Putamen (tissue), 1 donor: ENCODE measurements at regions not wholly inside any gene's neighbourhood (a gene's known extent, or its start where the extent isn't known, plus 50 kb on each side); places are given as distances from the start of the nearest gene placed in this dataset.

Source experiments
- DNase-seq: peaks from one replicate; pipeline ENCODE4 v3.0.0-alpha.2; 2016; ENCODE audit warnings: low spot score

DNA sequence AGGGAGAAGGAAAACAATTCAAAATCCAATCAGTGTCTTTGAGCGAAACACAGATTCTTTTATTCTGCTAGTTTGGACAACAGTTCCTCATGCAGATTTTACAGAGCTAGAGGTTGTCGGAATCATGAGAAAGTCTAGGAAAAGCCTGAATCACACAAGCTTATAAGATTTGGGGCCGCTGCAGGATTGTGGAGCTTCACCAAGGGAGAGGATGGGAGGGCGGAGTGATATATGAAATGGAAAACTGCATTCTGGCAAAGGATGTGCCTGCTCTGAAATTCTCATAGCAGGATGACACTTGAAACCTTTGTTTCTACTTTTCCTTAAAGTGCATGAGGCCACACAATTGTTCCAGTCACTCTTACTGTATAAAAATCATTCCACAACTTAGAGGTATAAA lies 134.3 kb downstream of the OR2K2 start:
- DNase-seq = no peak

DNA sequence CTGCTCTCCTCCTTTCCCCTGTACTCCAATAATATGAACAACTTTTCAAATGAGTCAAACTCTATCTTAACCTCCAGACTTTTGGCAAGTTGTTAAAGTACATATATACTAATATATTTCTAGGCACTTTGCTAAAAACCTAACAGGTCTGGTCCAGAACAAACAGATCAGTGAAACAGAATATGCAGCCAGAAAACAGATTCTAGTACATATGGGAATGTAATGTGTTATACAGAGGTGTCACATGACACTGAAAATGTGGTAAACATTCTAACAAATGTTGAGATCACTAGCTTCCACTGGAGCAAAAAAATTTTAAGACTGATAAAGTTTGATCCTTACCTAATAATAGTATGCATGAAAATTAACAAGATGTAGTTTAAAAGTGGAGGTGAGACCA lies 136.9 kb downstream of the OR2K2 start:
- DNase-seq = no peak

GRCh38 chr9:111192650-111193049 lies 137.4 kb downstream of the OR2K2 start:
- DNase-seq = no peak

DNA sequence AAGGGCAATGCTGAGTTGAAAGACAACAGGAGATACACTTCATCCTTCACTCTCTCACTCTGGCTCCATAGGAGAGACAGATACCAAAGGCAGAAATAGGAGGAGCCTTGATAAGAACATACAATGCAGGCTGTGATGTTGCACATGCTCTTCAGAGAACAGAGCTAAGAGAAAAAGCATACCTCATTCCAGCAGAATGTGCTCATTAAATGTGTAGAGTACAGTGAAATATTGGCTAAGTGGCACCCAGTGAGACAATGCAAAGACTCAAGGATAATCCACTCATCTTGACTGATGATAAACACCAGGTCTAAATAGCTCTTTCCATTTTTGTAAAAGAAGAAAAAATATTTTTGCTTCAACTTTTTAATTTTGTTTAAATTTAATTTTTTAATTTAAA lies 139.7 kb downstream of the OR2K2 start:
- no peak for DNase-seq

DNA sequence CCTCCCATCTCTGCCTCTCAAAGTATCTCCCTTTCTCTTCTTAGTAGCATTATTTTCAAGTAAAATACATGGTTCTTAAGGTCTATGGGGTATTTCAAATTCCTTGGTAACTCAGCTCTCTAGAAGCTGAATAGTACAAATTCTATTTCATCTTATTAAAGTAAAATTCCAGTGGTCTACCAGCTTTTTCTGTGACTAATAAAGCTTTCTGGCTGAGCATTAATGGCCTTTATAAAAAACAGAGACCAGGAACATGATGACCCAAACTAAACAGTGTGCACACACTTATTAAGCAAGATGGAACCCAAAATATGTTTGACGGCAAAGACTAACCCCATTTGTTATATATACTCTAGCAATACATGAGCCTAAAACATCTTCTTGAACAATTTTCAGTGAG lies 142.6 kb downstream of the OR2K2 start:
- no peak for DNase-seq

DNA sequence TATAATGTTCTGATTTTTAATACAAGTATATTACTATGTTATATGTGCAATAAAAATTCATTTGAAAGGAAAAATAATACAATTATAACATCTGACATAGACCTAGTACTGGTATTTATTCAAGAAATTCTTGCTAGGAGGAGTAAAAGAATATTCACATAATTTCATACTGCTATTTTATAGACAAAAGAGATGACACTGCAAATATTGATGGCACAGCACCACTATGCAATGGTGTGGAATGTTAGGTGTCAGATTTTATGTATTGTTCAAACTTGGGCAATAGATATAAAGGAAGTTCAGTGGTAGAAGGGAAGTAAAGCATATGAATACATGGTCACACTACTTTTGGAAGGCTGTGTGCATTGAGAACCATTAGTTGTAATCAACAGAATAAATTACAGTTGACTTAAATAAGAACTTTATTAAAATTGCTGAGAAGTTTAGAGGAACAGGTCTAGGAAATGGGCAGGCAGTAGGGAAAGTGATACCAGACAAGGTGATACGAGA lies 143.9 kb downstream of the OR2K2 start:
- DNase-seq = no peak

- DNase-seq = no peak
Observed at GRCh38 chr9:111180811-111181210, 142.5 kb upstream of the LPAR1 start.

DNA sequence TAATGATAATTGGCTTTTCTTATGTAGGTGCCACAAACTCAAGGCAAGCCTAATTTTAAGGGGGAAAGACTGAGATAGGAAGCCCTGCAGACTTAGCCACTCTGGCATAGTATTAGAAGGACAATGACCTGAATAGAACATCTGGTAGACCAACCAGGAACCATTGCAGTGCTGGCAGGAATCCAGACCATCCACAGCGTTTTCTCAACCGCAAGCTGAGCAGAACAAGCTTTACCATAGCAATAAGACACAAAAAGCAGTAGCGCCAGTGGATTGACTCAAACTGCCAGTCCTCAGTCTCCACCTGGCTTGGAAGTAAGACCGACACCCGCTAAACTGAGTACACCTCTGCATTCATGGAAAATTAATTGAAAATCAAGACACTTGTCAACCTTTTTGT lies 141.3 kb upstream of the LPAR1 start:
- DNase-seq = no peak

GRCh38 chr9:111178331-111179055 lies 140.2 kb upstream of the LPAR1 start:
- DNase-seq = no peak

DNA sequence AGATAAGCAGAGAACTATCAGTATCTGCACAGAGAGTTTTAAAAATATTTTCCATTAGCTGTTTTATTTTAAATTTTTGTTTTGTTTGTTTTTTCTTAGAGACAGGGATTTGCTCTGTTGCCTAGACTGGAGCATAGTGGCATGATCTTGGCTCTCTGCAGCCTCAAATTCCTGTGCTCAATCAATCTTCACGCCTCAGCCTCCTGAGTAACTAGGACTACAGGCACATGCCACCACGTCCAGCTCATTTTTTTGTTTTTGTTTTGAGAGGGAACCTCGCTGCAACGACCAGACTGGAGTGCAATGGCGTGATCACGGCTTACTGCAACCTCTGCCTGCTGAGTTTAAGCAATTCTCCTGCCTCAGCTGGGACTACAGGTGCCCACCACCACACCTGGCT lies 138.2 kb upstream of the LPAR1 start:
- no peak for DNase-seq

- DNase-seq = no peak
Observed at GRCh38 chr9:111175350-111175749, 137.1 kb upstream of the LPAR1 start.

- DNase-seq = no peak
Observed at GRCh38 chr9:111167341-111167740, 129.1 kb upstream of the LPAR1 start.

- no peak for DNase-seq
Observed at GRCh38 chr9:111163716-111164389, 125.6 kb upstream of the LPAR1 start.

DNA sequence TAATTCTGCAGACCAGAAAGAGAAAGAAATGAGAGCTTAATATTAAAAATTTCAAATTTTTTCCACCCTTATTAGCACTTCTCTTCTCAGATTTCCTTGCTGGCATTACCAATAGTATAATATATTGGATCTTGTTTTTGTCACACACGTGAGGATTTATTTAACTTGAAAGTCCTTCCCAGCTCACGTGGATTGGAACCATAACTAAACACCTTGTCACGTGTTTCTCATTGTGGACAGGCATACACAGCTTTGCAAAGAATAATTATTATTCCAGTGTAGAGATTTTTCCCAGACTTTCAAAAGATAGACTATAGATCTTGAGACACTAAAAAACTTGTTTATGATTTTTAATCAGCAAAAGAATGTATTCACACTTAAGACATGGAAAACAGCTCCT lies 123.8 kb upstream of the LPAR1 start:
- no peak for DNase-seq

GRCh38 chr9:111161015-111161415 lies 122.7 kb upstream of the LPAR1 start:
- no peak for DNase-seq

- DNase-seq = no peak
Observed at GRCh38 chr9:111158999-111159398, 120.7 kb upstream of the LPAR1 start.

DNA sequence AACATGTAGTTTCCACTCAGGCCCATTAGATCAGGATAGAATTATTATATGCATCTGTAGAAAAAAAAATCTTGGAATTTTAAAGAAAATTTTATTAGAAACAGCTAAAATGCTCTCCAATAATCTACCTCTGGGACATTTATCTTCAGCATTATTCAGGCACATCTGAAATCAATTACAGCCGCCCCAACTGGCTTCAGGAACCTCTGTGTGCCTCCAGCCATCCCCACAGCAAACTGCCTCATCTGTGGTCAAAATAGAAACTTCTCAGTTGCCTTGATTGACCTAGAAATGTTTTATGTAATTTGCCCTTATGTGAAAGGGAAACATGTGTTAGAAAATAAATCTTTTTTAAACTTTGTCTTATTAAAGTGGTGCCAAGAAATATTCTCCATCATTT lies 120.1 kb upstream of the LPAR1 start:
- no peak for DNase-seq

DNA sequence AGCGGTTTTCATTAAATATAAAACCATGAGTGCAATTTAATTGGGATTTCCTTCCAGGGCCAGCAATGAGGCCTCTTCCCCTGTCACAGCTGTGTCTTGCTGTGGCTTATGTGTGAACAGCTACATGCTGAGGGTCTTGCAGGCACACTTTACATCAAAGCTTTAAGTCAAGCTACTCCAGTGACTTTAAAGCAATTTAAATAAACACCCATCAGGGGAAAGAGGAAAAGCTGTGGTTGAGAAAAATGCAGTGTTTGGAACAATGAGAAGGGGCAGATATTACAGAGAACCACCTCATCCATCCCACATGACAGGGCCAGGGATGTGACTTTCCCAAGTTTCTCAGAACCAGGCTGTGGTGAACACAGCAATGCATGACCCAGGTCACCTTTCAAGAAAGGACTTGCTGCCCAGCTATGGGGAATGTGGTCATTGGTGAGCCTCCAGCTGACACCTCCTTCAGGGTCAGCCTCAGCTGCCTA lies 115.9 kb upstream of the LPAR1 start:
- no peak for DNase-seq

GRCh38 chr9:111152614-111153406 lies 114.5 kb upstream of the LPAR1 start:
- no peak for DNase-seq

GRCh38 chr9:111151537-111151936 lies 113.3 kb upstream of the LPAR1 start:
- DNase-seq = no peak

GRCh38 chr9:111150181-111150580 lies 111.9 kb upstream of the LPAR1 start:
- DNase-seq = no peak

GRCh38 chr9:111149018-111149759 lies 110.9 kb upstream of the LPAR1 start:
- no peak for DNase-seq
